HepG2 (cell line): ENCODE measurements at regions not wholly inside any gene's neighbourhood (a gene's known extent, or its start where the extent isn't known, plus 50 kb on each side); places are given as distances from the start of the nearest gene placed in this dataset.

Experiments used
- ELF4 ChIP-seq: sonication (generic); formaldehyde crosslinking; IDR thresholded peaks from 2 replicates; pipeline ENCODE4 v1.5.0; 2020; ENCODE audit warnings: missing genetic modification reagents, mild to moderate bottlenecking, moderate library complexity, borderline replicate concordance
- FOXK1 ChIP-seq: sonication (generic); formaldehyde crosslinking; IDR thresholded peaks from 2 replicates; pipeline ENCODE4 v1.4.0; 2020; ENCODE audit warnings: low read depth, missing genetic modification reagents, borderline replicate concordance
- HMG20B ChIP-seq: conservative IDR thresholded peaks from 2 replicates; pipeline ENCODE4 v1.6.1; 2016; ENCODE audit warnings: missing genetic modification reagents, missing compliant biosample characterization
- MAFF ChIP-seq: IDR thresholded peaks from 2 replicates; pipeline ENCODE4 v1.6.1; 2011; ENCODE audit warnings: low read depth, low read length, improper control_type of control experiment
- REPIN1 ChIP-seq: sonication (generic); formaldehyde crosslinking; IDR thresholded peaks from 2 replicates; pipeline ENCODE4 v1.8.0; 2022; ENCODE audit warnings: missing genetic modification reagents, low read depth, mild to moderate bottlenecking, borderline replicate concordance
- RFX5 ChIP-seq: IDR thresholded peaks from 2 replicates; pipeline ENCODE4 v1.6.1; 2011; ENCODE audit warnings: low read depth, low read length, improper control_type of control experiment
- TF ChIP-seq, protein P1 (sequence below): sonication (generic); formaldehyde crosslinking; IDR thresholded peaks from 2 replicates; pipeline ENCODE4 v1.4.0; 2020; ENCODE audit warnings: missing genetic modification reagents, borderline replicate concordance
- TF ChIP-seq, protein P2 (sequence below): sonication (generic); formaldehyde crosslinking; conservative IDR thresholded peaks from 2 replicates; pipeline ENCODE4 v1.8.1; 2023; ENCODE audit warnings: missing genetic modification reagents
- TF ChIP-seq, protein P3 (sequence below): sonication (generic); formaldehyde crosslinking; IDR thresholded peaks from 2 replicates; pipeline ENCODE4 v1.9.0; 2021; ENCODE audit warnings: missing genetic modification reagents, mild to moderate bottlenecking, borderline replicate concordance
- TF ChIP-seq, protein P4 (sequence below): sonication (generic); formaldehyde crosslinking; IDR thresholded peaks from 2 replicates; pipeline ENCODE4 v1.5.0; 2020; ENCODE audit warnings: mild to moderate bottlenecking, missing genetic modification reagents
- TF ChIP-seq, protein P5 (sequence below): IDR thresholded peaks from 2 replicates; pipeline ENCODE4 v1.6.1; 2016; ENCODE audit warnings: low read depth, missing genetic modification reagents, missing compliant biosample characterization

DNA sequence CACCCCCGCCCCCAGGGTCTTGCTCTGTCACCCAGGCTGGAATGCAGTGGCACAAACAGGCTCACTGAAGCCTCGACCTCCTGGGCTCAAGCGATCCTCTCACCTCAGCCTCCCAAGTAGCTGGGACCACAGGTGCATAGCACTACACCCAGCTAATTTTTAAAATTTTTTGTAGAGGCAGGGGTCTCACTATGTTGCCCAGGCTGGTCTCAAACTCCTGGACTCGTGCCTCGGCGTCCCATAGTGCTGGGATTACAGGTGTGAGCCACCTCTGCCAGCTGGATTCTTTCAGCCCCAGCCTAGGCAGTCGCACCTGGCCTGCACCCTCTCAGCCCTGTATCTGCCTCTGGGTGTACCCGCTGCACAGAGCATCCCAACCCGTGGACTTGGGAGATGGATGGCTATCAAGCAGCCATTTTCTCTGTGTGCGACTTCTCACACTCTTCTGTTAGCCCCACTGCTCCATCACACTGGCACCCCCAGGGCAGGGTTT, 166.4 kb upstream of the HAAO start (continued):
- TF ChIP-seq, protein P1, sequence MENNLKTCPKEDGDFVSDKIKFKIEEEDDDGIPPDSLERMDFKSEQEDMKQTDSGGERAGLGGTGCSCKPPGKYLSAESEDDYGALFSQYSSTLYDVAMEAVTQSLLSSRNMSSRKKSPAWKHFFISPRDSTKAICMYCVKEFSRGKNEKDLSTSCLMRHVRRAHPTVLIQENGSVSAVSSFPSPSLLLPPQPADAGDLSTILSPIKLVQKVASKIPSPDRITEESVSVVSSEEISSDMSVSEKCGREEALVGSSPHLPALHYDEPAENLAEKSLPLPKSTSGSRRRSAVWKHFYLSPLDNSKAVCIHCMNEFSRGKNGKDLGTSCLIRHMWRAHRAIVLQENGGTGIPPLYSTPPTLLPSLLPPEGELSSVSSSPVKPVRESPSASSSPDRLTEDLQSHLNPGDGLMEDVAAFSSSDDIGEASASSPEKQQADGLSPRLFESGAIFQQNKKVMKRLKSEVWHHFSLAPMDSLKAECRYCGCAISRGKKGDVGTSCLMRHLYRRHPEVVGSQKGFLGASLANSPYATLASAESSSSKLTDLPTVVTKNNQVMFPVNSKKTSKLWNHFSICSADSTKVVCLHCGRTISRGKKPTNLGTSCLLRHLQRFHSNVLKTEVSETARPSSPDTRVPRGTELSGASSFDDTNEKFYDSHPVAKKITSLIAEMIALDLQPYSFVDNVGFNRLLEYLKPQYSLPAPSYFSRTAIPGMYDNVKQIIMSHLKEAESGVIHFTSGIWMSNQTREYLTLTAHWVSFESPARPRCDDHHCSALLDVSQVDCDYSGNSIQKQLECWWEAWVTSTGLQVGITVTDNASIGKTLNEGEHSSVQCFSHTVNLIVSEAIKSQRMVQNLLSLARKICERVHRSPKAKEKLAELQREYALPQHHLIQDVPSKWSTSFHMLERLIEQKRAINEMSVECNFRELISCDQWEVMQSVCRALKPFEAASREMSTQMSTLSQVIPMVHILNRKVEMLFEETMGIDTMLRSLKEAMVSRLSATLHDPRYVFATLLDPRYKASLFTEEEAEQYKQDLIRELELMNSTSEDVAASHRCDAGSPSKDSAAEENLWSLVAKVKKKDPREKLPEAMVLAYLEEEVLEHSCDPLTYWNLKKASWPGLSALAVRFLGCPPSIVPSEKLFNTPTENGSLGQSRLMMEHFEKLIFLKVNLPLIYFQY (CRISPR knock-in tag), result no peak
- TF ChIP-seq, protein P2, sequence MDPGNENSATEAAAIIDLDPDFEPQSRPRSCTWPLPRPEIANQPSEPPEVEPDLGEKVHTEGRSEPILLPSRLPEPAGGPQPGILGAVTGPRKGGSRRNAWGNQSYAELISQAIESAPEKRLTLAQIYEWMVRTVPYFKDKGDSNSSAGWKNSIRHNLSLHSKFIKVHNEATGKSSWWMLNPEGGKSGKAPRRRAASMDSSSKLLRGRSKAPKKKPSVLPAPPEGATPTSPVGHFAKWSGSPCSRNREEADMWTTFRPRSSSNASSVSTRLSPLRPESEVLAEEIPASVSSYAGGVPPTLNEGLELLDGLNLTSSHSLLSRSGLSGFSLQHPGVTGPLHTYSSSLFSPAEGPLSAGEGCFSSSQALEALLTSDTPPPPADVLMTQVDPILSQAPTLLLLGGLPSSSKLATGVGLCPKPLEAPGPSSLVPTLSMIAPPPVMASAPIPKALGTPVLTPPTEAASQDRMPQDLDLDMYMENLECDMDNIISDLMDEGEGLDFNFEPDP (CRISPR knock-in tag), result 0 out of 2 replicates have a peak, but pooled peaks have one; percentile 92
- TF ChIP-seq HMG20B (CRISPR knock-in tag) (no peak), MAFF (no peak), RFX5 (no peak), REPIN1 (no peak), FOXK1 (CRISPR knock-in tag) (no peak), ELF4 (CRISPR knock-in tag) (no peak)
- TF ChIP-seq, protein P3, sequence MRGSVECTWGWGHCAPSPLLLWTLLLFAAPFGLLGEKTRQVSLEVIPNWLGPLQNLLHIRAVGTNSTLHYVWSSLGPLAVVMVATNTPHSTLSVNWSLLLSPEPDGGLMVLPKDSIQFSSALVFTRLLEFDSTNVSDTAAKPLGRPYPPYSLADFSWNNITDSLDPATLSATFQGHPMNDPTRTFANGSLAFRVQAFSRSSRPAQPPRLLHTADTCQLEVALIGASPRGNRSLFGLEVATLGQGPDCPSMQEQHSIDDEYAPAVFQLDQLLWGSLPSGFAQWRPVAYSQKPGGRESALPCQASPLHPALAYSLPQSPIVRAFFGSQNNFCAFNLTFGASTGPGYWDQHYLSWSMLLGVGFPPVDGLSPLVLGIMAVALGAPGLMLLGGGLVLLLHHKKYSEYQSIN (CRISPR knock-in tag), result no peak
- TF ChIP-seq, protein P4, sequence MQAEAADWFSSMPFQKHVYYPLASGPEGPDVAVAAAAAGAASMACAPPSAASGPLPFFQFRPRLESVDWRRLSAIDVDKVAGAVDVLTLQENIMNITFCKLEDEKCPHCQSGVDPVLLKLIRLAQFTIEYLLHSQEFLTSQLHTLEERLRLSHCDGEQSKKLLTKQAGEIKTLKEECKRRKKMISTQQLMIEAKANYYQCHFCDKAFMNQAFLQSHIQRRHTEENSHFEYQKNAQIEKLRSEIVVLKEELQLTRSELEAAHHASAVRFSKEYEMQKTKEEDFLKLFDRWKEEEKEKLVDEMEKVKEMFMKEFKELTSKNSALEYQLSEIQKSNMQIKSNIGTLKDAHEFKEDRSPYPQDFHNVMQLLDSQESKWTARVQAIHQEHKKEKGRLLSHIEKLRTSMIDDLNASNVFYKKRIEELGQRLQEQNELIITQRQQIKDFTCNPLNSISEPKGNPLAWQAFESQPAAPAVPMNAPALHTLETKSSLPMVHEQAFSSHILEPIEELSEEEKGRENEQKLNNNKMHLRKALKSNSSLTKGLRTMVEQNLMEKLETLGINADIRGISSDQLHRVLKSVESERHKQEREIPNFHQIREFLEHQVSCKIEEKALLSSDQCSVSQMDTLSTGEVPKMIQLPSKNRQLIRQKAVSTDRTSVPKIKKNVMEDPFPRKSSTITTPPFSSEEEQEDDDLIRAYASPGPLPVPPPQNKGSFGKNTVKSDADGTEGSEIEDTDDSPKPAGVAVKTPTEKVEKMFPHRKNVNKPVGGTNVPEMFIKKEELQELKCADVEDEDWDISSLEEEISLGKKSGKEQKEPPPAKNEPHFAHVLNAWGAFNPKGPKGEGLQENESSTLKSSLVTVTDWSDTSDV (CRISPR knock-in tag), result peak; percentile 68; the same call in 1 of the 2 replicates
- TF ChIP-seq, protein P5, sequence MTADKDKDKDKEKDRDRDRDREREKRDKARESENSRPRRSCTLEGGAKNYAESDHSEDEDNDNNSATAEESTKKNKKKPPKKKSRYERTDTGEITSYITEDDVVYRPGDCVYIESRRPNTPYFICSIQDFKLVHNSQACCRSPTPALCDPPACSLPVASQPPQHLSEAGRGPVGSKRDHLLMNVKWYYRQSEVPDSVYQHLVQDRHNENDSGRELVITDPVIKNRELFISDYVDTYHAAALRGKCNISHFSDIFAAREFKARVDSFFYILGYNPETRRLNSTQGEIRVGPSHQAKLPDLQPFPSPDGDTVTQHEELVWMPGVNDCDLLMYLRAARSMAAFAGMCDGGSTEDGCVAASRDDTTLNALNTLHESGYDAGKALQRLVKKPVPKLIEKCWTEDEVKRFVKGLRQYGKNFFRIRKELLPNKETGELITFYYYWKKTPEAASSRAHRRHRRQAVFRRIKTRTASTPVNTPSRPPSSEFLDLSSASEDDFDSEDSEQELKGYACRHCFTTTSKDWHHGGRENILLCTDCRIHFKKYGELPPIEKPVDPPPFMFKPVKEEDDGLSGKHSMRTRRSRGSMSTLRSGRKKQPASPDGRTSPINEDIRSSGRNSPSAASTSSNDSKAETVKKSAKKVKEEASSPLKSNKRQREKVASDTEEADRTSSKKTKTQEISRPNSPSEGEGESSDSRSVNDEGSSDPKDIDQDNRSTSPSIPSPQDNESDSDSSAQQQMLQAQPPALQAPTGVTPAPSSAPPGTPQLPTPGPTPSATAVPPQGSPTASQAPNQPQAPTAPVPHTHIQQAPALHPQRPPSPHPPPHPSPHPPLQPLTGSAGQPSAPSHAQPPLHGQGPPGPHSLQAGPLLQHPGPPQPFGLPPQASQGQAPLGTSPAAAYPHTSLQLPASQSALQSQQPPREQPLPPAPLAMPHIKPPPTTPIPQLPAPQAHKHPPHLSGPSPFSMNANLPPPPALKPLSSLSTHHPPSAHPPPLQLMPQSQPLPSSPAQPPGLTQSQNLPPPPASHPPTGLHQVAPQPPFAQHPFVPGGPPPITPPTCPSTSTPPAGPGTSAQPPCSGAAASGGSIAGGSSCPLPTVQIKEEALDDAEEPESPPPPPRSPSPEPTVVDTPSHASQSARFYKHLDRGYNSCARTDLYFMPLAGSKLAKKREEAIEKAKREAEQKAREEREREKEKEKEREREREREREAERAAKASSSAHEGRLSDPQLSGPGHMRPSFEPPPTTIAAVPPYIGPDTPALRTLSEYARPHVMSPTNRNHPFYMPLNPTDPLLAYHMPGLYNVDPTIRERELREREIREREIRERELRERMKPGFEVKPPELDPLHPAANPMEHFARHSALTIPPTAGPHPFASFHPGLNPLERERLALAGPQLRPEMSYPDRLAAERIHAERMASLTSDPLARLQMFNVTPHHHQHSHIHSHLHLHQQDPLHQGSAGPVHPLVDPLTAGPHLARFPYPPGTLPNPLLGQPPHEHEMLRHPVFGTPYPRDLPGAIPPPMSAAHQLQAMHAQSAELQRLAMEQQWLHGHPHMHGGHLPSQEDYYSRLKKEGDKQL (CRISPR knock-in tag), result no peak
